ENCODE measurements at regions not wholly inside any gene's neighbourhood (a gene's known extent, or its start where the extent isn't known, plus 50 kb on each side); places are given as distances from the start of the nearest gene placed in this dataset.

DNA sequence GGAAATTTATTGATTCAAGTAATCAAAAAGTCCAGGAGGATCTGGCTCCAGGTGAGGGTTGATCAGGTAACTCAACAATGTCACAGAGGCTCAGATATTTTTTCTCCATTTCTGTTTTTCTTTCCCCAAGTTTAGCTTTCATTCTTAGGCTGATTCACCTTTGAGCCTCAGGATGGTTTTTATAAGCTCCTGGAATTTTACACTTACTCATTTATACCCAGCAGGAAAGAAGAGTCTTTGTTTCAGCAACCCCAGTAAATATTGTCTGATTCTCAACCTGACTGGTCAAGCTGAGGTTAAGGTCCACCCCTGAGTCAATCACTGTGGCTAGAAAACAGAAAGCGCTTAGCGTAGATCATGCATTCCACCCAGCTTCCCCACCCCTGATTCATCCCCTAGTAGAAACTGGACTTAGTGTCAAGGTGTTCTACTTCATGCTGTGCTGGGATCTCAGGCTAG is 500.6 kb downstream of the KIF4B start:
- H3K27ac ChIP-seq = no peak overlapping the region
- TF ChIP-seq RCOR1 (IDR thresholded peaks at IDR 0.05; ENCODE audit: low read depth, low read length) = no peak
- H3K4me2 ChIP-seq = peak overlapping the region; percentile 37; the same call in 1 of the 3 replicates
- ChIA-PET CTCF (no interaction called here), POLR2A (no interaction called here)
- peaks cover 4% of the 10 kb centered on the region; the same call in 1 of the 3 replicates for H3K4me1 ChIP-seq
- H3K4me3 ChIP-seq = no peak overlapping the region
- ATAC-seq (peak; percentile 52 to 60; a peak in 4 of 6 replicates), FAIRE-seq (no peak), DNase-seq (ENCODE audit: low read depth in 1 of 2, low spot score in 1 of 2) (peak in 1 of 2 experiments; percentile 14)
- WGBS (ENCODE audit: missing lambda C conversion rate) = 50% methylated on average over 2 of the region's 2 CpGs
- no peaks in the 10 kb centered on the region for H3K9me3 ChIP-seq

DNA sequence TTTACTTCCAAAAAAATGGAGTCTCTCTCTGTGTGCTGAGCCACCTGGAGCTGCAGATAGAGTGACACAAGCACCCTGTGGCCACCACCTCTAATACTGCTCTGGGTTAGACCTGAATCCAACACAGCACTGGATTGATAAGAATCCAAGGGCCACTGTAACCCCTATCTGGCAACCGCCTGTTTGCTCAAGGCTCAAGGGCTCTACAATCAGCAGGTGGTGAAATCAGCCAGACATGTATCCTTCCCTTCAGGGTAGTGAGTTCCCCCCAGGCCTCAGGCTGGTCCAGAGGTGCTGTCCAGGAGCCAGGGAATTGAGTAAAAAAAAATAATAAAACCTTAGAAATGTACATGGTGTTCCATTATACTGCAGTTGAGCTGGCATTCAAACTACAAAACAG is 509.0 kb downstream of the KIF4B start:
- Histone ChIP-seq H3K4me2 (no peak overlapping the region), H3K9me3 (no peaks in the 10 kb centered on the region), H3K4me3 (no peak overlapping the region), H3K27ac (no peak overlapping the region), H3K4me1 (no peaks in the 10 kb centered on the region)
- no peak for FAIRE-seq
- no peak for DNase-seq (ENCODE audit: low read depth in 1 of 2, low spot score in 1 of 2)
- ChIA-PET POLR2A (no interaction called here), CTCF (no interaction called here)
- WGBS (ENCODE audit: missing lambda C conversion rate) = 67% methylated on average over 1 of the region's 1 CpG
- no peak for ATAC-seq
- no peak for TF ChIP-seq RFX5 (IDR thresholded peaks at IDR 0.05)

GRCh38 chr5:155529362-155529761 is 515.8 kb downstream of the KIF4B start:
- Histone ChIP-seq H3K4me2 (no peak overlapping the region), H3K27ac (no peak overlapping the region), H3K9me3 (no peaks in the 10 kb centered on the region), H3K4me1 (0 out of 3 replicates have a peak, but pooled peaks cover 3% of the 10 kb centered on the region), H3K4me3 (no peak overlapping the region)
- no peak for ATAC-seq
- FAIRE-seq = no peak
- ChIA-PET CTCF (interaction anchor here (2.4 kb wide), 1 partner anchor 11 kb away, joined by 7 read pairs; no protein-coding TSS in a partner anchor), POLR2A (no interaction called here)
- WGBS (ENCODE audit: missing lambda C conversion rate) = 24% methylated on average over 2 of the region's 2 CpGs
- TF ChIP-seq MAX (IDR thresholded peaks at IDR 0.05) (no peak), ESRRA (IDR thresholded peaks at IDR 0.05; ENCODE audit: borderline replicate concordance, low read length) (no peak), BCL3 (IDR thresholded peaks at IDR 0.05) (no peak), RARB (CRISPR knock-in tag; IDR thresholded peaks at IDR 0.05) (no peak), CBX2 (IDR thresholded peaks at IDR 0.05; ENCODE audit: borderline replicate concordance, low read depth) (no peak), JUN (IDR thresholded peaks at IDR 0.05) (no peak), KDM5A (IDR thresholded peaks at IDR 0.05) (no peak), ELK1 (IDR thresholded peaks at IDR 0.05; ENCODE audit: low read depth, low read length) (no peak), BHLHE40 (IDR thresholded peaks at IDR 0.05; ENCODE audit: low read depth, low read length) (no peak), FOXS1 (CRISPR knock-in tag; IDR thresholded peaks at IDR 0.05) (no peak), FOSB (CRISPR knock-in tag; IDR thresholded peaks at IDR 0.05) (no peak), HOXB13 (CRISPR knock-in tag; IDR thresholded peaks at IDR 0.05; ENCODE audit: low read depth) (no peak), TFCP2L1 (CRISPR knock-in tag; IDR thresholded peaks at IDR 0.05) (no peak), ZFP36 (IDR thresholded peaks at IDR 0.05; ENCODE audit: borderline replicate concordance, partially characterized antibody) (no peak), EP300 (IDR thresholded peaks at IDR 0.05) (no peak)
- DNase-seq (ENCODE audit: low read depth in 1 of 2, low spot score in 1 of 2) = no peak

GRCh38 chr5:155530046-155530445 is 516.5 kb downstream of the KIF4B start:
- Histone ChIP-seq H3K27ac (no peak overlapping the region), H3K4me2 (no peak overlapping the region), H3K9me3 (no peaks in the 10 kb centered on the region), H3K4me3 (no peak overlapping the region), H3K4me1 (0 out of 3 replicates have a peak, but pooled peaks cover 3% of the 10 kb centered on the region)
- DNase-seq (ENCODE audit: low read depth in 1 of 2, low spot score in 1 of 2) = no peak
- ChIA-PET CTCF (interaction anchor here (2.4 kb wide), 1 partner anchor 10 kb away, joined by 7 read pairs; no protein-coding TSS in a partner anchor), POLR2A (no interaction called here)
- FAIRE-seq = no peak
- ATAC-seq = no peak
- TF ChIP-seq HMGXB4 (CRISPR knock-in tag; IDR thresholded peaks at IDR 0.05; ENCODE audit: borderline replicate concordance) (no peak), FOSL2 (IDR thresholded peaks at IDR 0.05) (no peak), FOSL2 (CRISPR knock-in tag; IDR thresholded peaks at IDR 0.05) (peak; percentile 25; the same call in 1 of the 2 replicates), HOXB13 (CRISPR knock-in tag; IDR thresholded peaks at IDR 0.05; ENCODE audit: low read depth) (no peak), CHD4 (IDR thresholded peaks at IDR 0.05; ENCODE audit: borderline replicate concordance) (no peak), USF2 (IDR thresholded peaks at IDR 0.05) (no peak), EHMT2 (IDR thresholded peaks at IDR 0.05; ENCODE audit: low read depth) (no peak), MYC (IDR thresholded peaks at IDR 0.05; ENCODE audit: borderline replicate concordance, low read length) (no peak)

Data from A549 (cell line).